ENCODE measurements at regions not wholly inside any gene's neighbourhood (a gene's known extent, or its start where the extent isn't known, plus 50 kb on each side); places are given as distances from the start of the nearest gene placed in this dataset.
A peak's percentile ranks its signal among the peaks of the same experiment; 100 is the strongest.
"Not testable (repeated sequence)": the region's sequence is repeated elsewhere in the genome, so short reads cannot be mapped to it uniquely, and the experiment has no call there.

GRCh38 chr13:111413407-111414187 is 93.2 kb downstream of the TEX29 start:
- no peak for DNase-seq

- DNase-seq: no peak
Observed at GRCh38 chr13:111414341-111414740, 93.9 kb downstream of the TEX29 start.

DNA sequence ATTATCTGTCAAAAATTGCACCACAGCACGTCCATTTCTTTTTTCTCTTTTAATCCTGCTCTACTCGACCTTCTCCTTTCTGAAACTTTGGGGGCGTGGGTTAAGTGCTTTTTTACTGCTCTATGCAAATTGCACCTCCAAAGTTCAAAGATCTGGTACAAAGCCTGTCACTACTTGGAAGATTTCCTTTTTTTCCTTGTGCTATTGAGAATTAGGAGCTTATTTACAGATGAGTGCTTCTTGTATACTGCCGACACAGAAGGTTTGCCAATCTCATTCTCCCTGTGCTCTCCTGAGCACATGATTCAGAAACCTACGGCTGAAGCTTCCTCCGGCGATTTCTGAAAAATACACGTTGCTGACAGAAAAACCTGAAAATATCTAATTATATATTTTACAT is 94.8 kb downstream of the TEX29 start:
- DNase-seq: no peak

GRCh38 chr13:111415765-111416164 is 95.3 kb downstream of the TEX29 start:
- DNase-seq: no peak

- no peak for DNase-seq
Observed at GRCh38 chr13:111418101-111418500, 97.7 kb downstream of the TEX29 start.

GRCh38 chr13:111420113-111420876 is 99.9 kb downstream of the TEX29 start:
- DNase-seq: no peak

- no peak for DNase-seq
Observed at GRCh38 chr13:111421216-111421615, 100.8 kb downstream of the TEX29 start.

GRCh38 chr13:111422348-111422747 is 101.9 kb downstream of the TEX29 start:
- no peak for DNase-seq

GRCh38 chr13:111423168-111423785 is 102.8 kb downstream of the TEX29 start:
- no peak for DNase-seq

- no peak for DNase-seq
Observed at GRCh38 chr13:111424134-111424533, 103.7 kb downstream of the TEX29 start.

GRCh38 chr13:111425326-111425725 is 104.9 kb downstream of the TEX29 start:
- no peak for DNase-seq

GRCh38 chr13:111429064-111429558 is 108.7 kb downstream of the TEX29 start:
- DNase-seq: no peak

- DNase-seq: peak; percentile 13
Observed at GRCh38 chr13:111431206-111431605, 110.8 kb downstream of the TEX29 start.

- no peak for DNase-seq
Observed at GRCh38 chr13:111434578-111435159, 114.2 kb downstream of the TEX29 start.

DNA sequence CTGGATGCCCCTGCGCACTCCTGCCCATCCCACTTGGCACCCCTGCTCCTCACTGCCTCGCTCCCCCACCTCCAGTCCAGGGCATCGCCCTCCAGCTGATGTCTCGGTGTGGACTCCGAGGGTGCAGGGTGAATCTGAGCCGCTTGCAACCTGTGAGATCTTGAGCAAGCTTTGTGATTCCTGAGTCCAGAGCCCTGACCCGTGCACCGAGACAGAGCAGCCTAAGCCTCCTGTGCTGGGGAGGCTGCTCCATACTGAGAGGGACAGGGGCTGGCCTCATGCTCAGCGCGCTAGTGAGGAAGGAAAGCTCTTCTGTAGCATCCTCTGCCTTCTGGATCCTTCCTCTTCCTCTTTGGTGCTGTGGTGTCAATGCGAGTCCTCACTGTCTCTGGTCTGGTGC is 116.0 kb downstream of the TEX29 start:
- DNase-seq: no peak

DNA sequence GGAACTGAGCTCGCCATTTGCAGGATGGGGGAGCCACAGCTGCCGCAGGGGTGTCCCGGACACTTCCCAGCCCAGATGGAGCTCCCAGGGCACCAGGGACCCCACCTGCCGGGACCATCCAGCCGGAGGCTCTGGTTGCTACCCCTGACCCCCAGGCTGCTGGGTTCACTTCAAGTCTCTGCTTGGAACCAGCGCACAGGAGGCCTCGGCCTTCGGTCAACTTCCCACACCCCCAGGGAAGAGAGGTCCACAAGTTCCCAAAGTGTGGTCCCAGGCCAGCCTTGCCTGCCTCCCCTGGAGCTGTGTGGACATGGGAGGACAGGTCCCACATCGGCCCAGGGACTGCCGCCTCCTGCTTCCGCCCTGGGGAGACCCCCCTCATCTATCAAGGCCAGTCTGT is 117.0 kb downstream of the TEX29 start:
- no peak for DNase-seq

- no peak for DNase-seq
Observed at GRCh38 chr13:111437856-111438547, 117.6 kb downstream of the TEX29 start.

DNA sequence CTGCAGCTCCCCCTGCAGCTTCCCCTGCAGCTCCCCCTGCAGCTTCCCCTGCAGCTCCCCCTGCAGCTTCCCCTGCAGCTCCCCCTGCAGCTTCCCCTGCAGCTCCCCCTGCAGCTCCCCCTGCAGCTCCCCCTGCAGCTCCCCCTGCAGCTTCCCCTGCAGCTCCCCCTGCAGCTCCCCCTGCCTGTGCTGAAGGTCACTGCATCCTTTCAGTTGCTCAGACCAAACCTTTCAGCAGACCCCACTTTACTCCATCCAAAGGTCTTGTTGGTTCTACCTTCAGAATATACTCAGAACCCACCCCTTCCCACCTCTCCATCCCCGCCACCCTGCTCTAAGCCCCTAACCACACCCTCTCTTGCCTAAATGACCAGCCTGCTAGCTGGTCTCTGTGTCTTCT is 120.0 kb downstream of the TEX29 start:
- not testable (repeated sequence) for DNase-seq

GRCh38 chr13:111443981-111444380 is 123.5 kb downstream of the TEX29 start:
- DNase-seq: no peak

GRCh38 chr13:111448504-111448903 is 128.1 kb downstream of the TEX29 start:
- no peak for DNase-seq

DNA sequence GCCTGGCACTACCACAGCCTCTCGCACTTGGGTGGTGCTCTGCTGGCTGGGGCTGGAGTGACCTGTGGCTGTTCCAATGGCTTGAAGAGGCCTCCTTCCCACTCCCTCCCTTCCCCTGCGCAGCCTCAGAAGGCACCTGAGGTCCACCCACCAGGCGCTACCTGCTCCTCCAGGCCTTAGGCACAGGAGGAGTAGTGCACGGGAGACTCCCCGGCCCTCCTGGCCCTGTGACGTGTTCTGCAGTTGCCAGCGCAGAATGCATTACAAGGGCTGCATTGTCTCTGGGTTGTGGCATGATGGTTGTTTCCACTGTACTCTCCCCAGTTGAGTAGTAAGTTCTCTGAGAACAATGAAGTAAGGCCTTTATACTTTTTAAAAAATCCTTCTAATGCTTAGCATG is 128.6 kb downstream of the TEX29 start:
- DNase-seq: no peak

DNA sequence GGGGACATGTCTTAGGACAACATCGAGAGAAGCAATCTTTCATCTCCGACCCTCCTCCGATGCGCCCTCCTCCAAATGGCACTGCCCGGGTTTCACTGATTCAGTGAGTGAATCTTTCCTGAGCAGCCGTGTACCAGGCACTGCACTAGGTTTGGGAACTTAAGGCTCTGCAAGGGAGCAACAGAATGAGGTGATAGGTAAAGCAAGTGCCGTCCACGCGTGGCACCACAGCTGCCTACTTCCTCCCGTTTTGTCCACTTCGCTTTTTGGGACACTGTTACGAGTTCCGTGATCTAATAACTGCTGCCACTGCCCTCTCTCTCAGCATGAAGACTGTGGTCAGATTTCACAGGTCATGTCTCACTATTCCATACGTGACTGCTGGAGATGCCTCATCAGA is 131.0 kb downstream of the TEX29 start:
- no peak for DNase-seq

Measured in NCI-H2107 (cell line).